ENCODE measurements at regions not wholly inside any gene's neighbourhood (a gene's known extent, or its start where the extent isn't known, plus 50 kb on each side); places are given as distances from the start of the nearest gene placed in this dataset.

- H3K27ac Mint-ChIP-seq: no peak overlapping the region
- no peak for DNase-seq
Measured at GRCh38 chr14:103216857-103217256, 93.6 kb downstream of the TNFAIP2 start.

GRCh38 chr14:103217538-103217937, 94.3 kb downstream of the TNFAIP2 start:
- peaks cover 3 to 28% (median 15%) of the 10 kb centered on the region in 3 donors for H3K27me3 Mint-ChIP-seq (ENCODE audit: low read depth in 3 of 3)
- no peak for DNase-seq

More at GRCh38 chr14:103216857-103217256, 93.6 kb downstream of the TNFAIP2 start:
- peaks cover 3 to 26% (median 15%) of the 10 kb centered on the region in 3 donors for H3K27me3 Mint-ChIP-seq (ENCODE audit: low read depth in 3 of 3)
- H3K36me3 Mint-ChIP-seq: no peaks in the 10 kb centered on the region
- H3K4me1 Mint-ChIP-seq: peaks cover 0 to 2% of the 10 kb centered on the region in 2 donors
- H3K4me3 Mint-ChIP-seq: no peak overlapping the region
- H3K9me3 Mint-ChIP-seq: no peaks in the 10 kb centered on the region

GRCh38 chr14:103220134-103220981, 97.1 kb downstream of the TNFAIP2 start:
- Mint-ChIP-seq H3K4me3 (no peak overlapping the region), H3K27me3 (ENCODE audit: low read depth in 3 of 3) (peaks cover 2 to 28% (median 16%) of the 10 kb centered on the region in 3 donors), H3K9me3 (no peaks in the 10 kb centered on the region)

More at GRCh38 chr14:103217538-103217937, 94.3 kb downstream of the TNFAIP2 start:
- Mint-ChIP-seq H3K4me3 (no peak overlapping the region), H3K36me3 (no peaks in the 10 kb centered on the region), H3K9me3 (no peaks in the 10 kb centered on the region), H3K27ac (no peak overlapping the region), H3K4me1 (peaks cover 0 to 2% of the 10 kb centered on the region in 2 donors)

GRCh38 chr14:103220982-103221641, 97.9 kb downstream of the TNFAIP2 start:
- H3K4me1 Mint-ChIP-seq: peaks cover 0 to 2% of the 10 kb centered on the region in 2 donors
- no peak for DNase-seq
- no peak overlapping the region for H3K4me3 Mint-ChIP-seq
- H3K27ac Mint-ChIP-seq: no peak overlapping the region
- no peaks in the 10 kb centered on the region for H3K36me3 Mint-ChIP-seq
- peaks cover 2 to 22% (median 16%) of the 10 kb centered on the region in 3 donors for H3K27me3 Mint-ChIP-seq (ENCODE audit: low read depth in 3 of 3)
- H3K9me3 Mint-ChIP-seq: no peaks in the 10 kb centered on the region

More at GRCh38 chr14:103220134-103220981, 97.1 kb downstream of the TNFAIP2 start:
- no peak for DNase-seq
- Mint-ChIP-seq H3K4me1 (peaks cover 0 to 2% of the 10 kb centered on the region in 2 donors), H3K27ac (no peak overlapping the region), H3K36me3 (no peaks in the 10 kb centered on the region)

- H3K4me1 Mint-ChIP-seq: peaks cover 0 to 2% of the 10 kb centered on the region in 2 donors
- peaks cover 2 to 22% (median 16%) of the 10 kb centered on the region in 3 donors for H3K27me3 Mint-ChIP-seq (ENCODE audit: low read depth in 3 of 3)
- H3K27ac Mint-ChIP-seq: no peak overlapping the region
- no peaks in the 10 kb centered on the region for H3K9me3 Mint-ChIP-seq
- no peak overlapping the region for H3K4me3 Mint-ChIP-seq
- DNase-seq: no peak
- no peaks in the 10 kb centered on the region for H3K36me3 Mint-ChIP-seq
Measured at GRCh38 chr14:103221781-103222358, 98.6 kb downstream of the TNFAIP2 start.

GRCh38 chr14:103223818-103224352, 100.6 kb downstream of the TNFAIP2 start:
- Mint-ChIP-seq H3K27ac (no peak overlapping the region), H3K27me3 (ENCODE audit: low read depth in 3 of 3) (peaks cover 0 to 16% (median 10%) of the 10 kb centered on the region in 3 donors), H3K9me3 (no peaks in the 10 kb centered on the region), H3K4me3 (no peak overlapping the region), H3K36me3 (no peaks in the 10 kb centered on the region), H3K4me1 (peaks cover 0 to 2% of the 10 kb centered on the region in 2 donors)
- no peak for DNase-seq

GRCh38 chr14:103225062-103225461, 101.8 kb downstream of the TNFAIP2 start:
- DNase-seq: no peak
- peaks cover 0 to 7% (median 2%) of the 10 kb centered on the region in 3 donors for H3K27me3 Mint-ChIP-seq (ENCODE audit: low read depth in 3 of 3)
- no peaks in the 10 kb centered on the region for H3K4me1 Mint-ChIP-seq
- H3K27ac Mint-ChIP-seq: no peak overlapping the region
- no peaks in the 10 kb centered on the region for H3K9me3 Mint-ChIP-seq
- no peaks in the 10 kb centered on the region for H3K36me3 Mint-ChIP-seq
- no peak overlapping the region for H3K4me3 Mint-ChIP-seq

GRCh38 chr14:103225476-103225875, 102.2 kb downstream of the TNFAIP2 start:
- H3K36me3 Mint-ChIP-seq: no peaks in the 10 kb centered on the region
- no peak overlapping the region for H3K27ac Mint-ChIP-seq
- no peak for DNase-seq
- no peak overlapping the region for H3K4me3 Mint-ChIP-seq
- H3K27me3 Mint-ChIP-seq (ENCODE audit: low read depth in 3 of 3): peaks cover 0 to 7% (median 2%) of the 10 kb centered on the region in 3 donors
- no peaks in the 10 kb centered on the region for H3K9me3 Mint-ChIP-seq
- H3K4me1 Mint-ChIP-seq: no peaks in the 10 kb centered on the region

GRCh38 chr14:103227094-103227768, 104.0 kb downstream of the TNFAIP2 start:
- no peak overlapping the region for H3K4me3 Mint-ChIP-seq
- H3K4me1 Mint-ChIP-seq: no peaks in the 10 kb centered on the region
- H3K36me3 Mint-ChIP-seq: no peaks in the 10 kb centered on the region
- H3K9me3 Mint-ChIP-seq: no peaks in the 10 kb centered on the region
- peaks cover 0 to 3% (median 2%) of the 10 kb centered on the region in 3 donors for H3K27me3 Mint-ChIP-seq (ENCODE audit: low read depth in 3 of 3)
- no peak for DNase-seq
- H3K27ac Mint-ChIP-seq: no peak overlapping the region

GRCh38 chr14:103228076-103228806, 105.0 kb downstream of the TNFAIP2 start:
- DNase-seq: no peak
- Mint-ChIP-seq H3K27me3 (ENCODE audit: low read depth in 3 of 3) (peaks cover 0 to 5% (median 2%) of the 10 kb centered on the region in 3 donors), H3K36me3 (no peaks in the 10 kb centered on the region), H3K27ac (no peak overlapping the region), H3K4me3 (no peak overlapping the region), H3K9me3 (no peaks in the 10 kb centered on the region), H3K4me1 (no peaks in the 10 kb centered on the region)

- H3K36me3 Mint-ChIP-seq: no peaks in the 10 kb centered on the region
- H3K27me3 Mint-ChIP-seq (ENCODE audit: low read depth in 3 of 3): peaks cover under 1 to 4% (median under 1%) of the 10 kb centered on the region in 3 donors
- H3K4me1 Mint-ChIP-seq: no peaks in the 10 kb centered on the region
- no peaks in the 10 kb centered on the region for H3K9me3 Mint-ChIP-seq
- no peak overlapping the region for H3K4me3 Mint-ChIP-seq
- no peak for DNase-seq
- no peak overlapping the region for H3K27ac Mint-ChIP-seq
Measured at GRCh38 chr14:103228866-103229265, 105.2 kb upstream of the EIF5 start.

- Mint-ChIP-seq H3K36me3 (no peaks in the 10 kb centered on the region), H3K27ac (no peak overlapping the region), H3K4me1 (no peaks in the 10 kb centered on the region), H3K9me3 (no peaks in the 10 kb centered on the region), H3K4me3 (no peak overlapping the region), H3K27me3 (ENCODE audit: low read depth in 3 of 3) (peaks cover 2 to 10% (median 4%) of the 10 kb centered on the region in 3 donors)
- DNase-seq: no peak
Measured at GRCh38 chr14:103230021-103230420, 104.0 kb upstream of the EIF5 start.

Measured in immature natural killer cell (primary cell).